ENCODE measurements at regions not wholly inside any gene's neighbourhood (a gene's known extent, or its start where the extent isn't known, plus 50 kb on each side); places are given as distances from the start of the nearest gene placed in this dataset.
"Not testable (repeated sequence)": the region's sequence is repeated elsewhere in the genome, so short reads cannot be mapped to it uniquely, and the experiment has no call there.

DNA sequence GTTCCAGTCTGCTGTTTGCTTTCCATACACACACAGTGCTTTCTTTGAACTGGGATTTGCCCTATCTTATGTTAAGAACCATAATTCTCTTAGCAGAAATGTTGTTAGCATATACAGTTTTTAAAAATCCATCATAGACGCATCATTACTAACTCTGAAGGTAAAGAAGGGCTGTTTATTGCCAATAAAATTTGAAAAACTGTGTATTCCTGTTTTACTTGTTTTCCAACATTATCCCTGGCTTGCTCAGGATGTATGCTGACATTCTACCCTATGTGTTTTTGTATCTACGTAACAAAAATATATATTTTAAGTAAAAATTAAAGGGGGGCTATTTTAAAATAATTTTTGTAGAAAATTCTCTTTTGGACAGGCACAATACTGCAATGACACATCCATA is 857.2 kb downstream of the BRINP3 start:
- DNase-seq, result no peak

DNA sequence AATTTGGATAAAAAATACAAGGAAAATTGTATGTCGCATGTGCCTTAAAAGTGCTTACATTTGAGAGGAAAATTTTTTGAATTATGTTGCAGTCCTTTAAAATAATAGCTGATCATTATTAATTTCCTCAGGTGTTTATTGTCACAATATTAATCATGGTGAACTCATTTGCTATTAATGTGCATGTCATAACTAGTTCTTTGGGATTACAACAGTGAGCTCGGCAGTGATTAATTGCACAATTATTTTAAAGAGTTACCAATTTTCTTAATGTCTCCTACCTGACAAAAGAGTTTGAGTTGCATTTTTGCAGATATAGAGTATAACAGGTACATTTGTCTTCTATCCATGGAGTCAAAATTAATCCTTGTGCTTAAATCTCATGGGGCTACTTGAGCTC is 854.3 kb downstream of the BRINP3 start:
- no peak for DNase-seq

DNA sequence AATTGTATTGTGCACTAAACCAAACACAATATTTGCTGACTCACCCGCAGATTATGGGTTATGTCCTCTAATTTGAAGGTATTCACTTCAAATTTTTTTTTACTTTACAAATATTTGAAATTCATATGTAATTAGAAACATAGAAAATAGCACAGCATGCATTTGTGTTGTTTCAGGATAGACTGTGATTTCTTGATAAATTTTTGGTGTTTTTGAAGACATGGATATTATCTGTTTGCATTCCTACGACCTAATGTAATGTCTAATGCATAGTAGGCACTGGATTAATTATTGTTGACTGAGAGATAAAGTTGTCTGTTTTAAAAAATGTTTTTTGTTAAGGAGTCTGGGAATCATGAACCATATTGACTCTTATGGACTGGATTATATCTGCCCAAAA is 850.2 kb downstream of the BRINP3 start:
- no peak for DNase-seq

DNA sequence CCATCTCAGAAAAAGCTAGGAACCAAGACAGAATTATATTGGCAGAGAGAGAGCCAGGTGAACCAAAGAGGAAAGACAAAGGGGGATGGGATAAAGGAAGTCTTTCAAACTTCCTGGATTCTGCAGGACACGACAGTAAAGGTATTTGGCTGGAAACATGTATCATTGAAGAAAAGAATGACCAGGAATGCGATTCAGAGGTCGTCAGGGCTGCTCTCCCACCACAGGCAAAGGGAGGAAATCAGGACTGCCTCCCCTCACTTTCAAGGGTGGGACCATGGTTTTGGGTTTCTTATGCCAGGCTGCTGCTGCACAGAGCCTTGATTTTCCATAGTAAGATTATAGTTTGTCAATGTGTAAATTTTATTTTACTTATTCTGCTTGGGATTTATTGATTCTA is 848.8 kb downstream of the BRINP3 start:
- no peak for DNase-seq

DNA sequence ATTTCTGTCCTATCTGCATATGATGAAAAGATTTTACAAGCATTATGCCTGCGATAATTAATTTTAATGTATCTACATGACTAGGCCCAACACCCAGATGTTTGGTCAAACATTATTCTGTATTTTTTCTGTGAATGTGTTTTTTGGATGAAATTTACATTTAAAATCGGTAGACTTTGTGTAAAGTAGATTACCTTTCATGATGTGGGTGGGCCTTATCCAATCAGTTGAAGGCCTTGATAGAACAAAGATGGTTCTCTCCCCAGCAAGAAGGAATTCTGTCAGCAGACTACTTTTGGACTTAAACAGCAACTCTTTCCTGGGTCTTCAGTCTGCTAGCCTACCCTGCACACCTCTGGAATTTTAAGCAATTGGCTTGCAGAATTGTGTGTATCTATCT is 844.0 kb downstream of the BRINP3 start:
- DNase-seq, result no peak

DNA sequence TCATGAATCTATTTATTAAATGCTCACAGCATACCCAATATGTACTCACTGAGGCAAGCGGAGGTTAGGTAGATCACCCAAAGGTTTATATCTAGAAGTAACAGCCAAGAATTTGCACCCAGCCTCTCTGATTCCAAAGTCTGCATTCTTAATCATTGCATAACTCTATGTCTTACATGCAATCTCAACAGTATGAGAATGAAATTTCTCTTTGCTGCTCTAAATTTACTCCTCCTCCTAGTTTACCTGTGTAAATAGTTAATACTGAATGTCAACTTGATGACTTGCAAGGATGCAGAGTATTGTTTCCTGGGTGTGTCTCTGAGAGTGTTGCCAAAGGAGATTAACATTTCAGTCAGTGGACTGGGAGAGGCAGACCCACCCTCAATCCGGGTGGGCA is 840.6 kb downstream of the BRINP3 start:
- no peak for DNase-seq

DNA sequence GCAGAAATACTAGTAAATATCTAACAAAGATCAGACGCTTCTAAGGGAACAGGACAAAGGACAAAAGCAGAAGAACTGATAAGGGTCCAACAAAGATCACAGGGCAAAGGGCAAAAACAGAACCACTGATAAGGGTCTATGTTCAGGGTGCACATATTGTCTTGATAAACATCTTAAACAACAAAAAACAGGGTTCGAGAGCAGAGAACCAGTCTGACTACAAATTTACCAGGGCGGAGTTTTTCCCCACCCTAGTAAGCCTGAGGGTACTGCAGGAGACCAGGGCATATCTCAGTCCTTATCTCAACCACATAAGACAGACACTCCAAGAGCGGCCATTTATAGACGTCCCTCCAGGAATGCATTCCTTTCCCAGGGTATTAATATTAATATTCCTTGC is 833.5 kb downstream of the BRINP3 start:
- DNase-seq, result not testable (repeated sequence)

DNA sequence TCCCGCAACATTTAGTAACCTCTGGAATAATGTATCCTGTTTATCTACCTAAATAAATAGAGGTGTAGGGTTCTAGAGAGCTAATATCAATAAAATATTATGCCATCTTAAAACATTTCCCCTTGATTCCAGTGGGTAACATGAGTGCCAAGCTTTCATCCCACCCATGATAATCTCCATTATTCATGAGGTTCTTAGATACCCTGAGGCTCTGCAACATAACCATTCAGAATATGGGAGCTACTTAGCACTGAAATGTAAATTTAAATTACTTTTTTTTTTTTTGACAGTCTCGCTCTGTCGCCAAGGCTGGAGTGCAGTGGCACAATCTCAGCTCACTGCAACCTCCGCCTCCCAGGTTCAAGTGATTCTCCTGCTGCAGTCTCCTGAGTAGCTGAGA is 832.7 kb downstream of the BRINP3 start:
- no peak for DNase-seq

DNA sequence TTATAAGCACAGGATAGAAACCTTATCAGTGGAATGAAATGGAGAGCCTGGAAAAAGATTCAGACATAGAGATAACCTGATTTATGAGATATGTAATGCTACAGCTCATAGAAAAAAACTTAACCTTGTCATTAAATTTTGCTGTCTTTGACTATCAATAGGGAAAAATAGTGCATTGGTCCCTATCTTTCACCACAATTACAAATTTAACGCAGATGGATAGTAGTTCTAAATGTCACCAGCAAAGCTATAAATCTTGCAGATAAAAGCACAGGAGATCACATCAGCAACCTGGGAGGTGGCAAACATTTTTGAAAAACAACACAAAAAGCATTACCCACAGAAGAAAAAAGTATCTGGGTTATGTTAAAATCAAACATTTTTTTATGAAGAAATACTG is 831.6 kb downstream of the BRINP3 start:
- DNase-seq, result no peak

DNA sequence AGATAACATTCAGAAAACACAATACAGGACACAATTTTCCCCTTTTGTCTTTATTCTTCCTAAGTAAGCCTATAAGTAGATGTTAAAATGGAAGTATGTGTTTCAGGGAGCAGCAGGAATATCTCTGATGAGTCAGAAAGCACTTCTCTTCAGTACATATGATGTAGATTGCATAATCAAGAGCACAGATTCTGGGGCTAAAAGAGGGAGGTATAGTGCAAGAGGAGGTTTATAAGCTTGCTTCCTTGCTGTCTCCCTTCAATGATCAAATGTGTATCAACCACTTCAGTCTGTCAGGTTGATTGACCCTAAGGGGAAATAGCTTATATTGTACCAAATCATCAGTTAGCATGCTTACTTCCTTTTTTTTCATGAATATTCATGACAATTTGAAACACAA is 822.8 kb downstream of the BRINP3 start:
- no peak for DNase-seq

DNA sequence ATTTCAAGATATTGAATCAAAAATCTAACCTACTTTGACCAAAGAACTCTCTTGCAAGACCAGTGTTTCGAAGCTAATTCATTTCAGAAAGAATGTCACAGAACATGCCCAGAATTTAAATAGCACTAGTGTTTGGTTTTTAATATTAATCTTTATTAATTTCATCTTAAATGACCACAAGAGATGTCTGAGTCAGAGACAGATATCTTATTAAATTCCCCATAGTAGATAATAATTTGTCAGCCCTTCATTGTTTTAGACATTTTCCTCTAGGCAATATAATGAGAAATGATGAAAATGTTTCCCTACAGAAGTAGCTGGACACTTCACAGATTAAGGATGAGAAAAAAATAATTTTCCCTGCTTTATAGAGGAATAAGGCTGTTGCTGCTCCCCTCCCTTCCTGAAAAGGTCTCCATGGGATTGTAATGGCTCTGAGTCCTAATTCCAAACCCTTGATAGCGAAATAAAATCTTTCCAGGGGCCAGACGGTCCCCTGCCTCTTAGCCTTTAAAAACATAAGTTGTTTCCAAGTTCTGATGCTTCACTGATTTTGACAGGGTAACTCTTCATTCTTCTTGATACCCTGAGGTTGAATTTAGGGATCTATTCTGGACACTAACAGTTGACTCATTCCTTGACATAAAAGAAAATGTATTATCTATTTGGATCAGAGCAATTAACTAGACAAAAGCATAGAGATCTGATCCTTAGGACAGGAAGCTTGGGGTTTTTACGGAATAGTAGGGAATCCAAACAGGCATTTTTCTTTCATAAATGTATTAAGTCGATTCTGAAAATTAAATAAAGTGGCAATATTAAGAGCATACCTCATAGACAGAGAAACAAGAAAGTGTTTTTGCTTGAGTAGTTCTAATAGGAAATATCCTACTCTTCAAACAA is 820.8 kb downstream of the BRINP3 start:
- no peak for DNase-seq

DNA sequence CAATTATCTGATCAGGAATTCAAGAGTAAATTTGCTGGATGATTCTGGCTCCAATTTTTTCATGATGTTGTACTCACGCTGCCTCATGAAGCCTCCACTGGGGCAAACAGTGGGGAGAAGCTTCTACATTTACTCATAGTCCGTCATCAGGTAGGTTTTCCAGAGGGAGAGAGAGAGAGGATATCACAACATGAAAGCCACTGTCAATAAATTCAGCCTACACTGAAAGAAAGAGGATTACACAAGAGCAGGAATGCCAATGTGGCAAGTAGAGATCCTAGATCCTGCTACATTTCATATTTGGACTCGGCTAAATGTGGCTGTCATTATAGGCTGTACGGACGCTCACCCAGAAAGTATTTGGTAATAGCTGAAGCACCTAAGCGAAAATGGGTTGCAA is 819.9 kb downstream of the BRINP3 start:
- DNase-seq, result no peak

DNA sequence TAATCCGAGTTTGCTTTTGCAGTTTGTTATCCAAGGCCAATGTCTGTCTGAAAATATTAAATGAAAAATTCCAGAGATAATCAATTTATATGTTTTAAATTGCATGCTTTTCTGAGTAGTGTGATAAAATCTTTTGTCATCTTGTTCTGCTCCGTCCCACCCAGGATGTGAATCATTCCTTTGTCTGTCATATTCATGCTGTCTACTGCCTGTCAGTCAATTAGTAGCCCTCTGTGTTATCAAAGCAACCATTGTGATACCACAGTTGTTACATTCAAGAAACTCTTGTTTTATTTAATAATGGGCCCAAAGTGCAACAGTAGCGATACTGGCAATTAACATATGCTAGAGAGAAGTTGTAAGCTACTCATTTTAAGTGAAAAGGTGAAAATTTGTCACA is 819.3 kb downstream of the BRINP3 start:
- no peak for DNase-seq

DNA sequence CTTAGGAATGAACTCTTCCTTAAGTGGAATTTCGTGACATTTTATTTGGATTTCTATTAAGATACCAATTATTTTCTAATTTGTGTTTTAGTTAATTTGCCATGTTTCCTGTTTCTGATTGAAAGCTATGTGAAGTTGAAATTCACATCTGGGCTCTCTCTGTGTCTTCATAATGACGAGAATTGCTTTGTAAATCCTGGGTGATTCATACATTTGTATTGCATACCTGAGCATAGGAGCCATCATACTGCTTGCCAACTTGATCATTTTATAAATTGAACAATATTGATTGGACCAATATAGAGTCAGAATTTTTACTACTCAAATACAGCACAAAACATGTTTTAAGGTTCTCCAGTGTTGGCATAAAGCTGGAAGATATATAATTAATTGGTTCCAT is 817.9 kb downstream of the BRINP3 start:
- no peak for DNase-seq

DNA sequence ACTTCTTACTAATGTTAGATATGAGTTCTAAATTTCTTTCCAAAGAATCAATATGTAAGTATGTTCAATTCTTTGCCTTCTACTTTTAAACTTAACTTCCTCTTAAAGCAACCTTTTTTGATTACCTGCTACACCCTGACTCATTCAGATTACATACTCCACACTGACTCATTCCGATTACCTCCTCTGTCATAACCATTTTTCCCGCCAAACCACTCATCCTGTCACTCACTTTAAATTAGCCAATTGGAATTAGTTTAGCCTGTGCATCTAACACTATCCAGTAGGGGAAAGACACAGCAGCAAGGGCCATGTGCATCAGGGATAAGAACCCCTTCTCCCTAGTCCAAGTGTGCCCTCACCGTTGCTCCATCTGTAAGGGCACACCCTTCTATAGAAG is 815.5 kb downstream of the BRINP3 start:
- DNase-seq, result no peak

DNA sequence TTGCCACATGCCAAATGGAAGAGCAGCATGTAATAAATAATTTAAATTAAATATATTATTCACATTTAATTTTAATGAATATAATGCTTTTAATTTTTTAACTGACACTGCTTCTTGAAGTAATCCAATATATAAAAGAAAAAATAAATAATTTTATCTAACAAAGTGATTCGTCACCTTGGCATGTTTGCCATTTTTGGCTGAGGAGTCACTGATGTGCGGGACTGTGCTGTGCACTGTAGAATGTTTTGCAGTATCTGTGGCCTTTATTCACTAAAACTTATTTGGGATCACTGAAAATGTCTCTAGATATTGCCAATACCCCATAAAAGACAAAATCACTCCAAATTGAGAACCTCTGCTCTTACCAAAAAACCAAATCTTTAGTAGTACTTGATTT is 807.8 kb downstream of the BRINP3 start:
- DNase-seq, result no peak

DNA sequence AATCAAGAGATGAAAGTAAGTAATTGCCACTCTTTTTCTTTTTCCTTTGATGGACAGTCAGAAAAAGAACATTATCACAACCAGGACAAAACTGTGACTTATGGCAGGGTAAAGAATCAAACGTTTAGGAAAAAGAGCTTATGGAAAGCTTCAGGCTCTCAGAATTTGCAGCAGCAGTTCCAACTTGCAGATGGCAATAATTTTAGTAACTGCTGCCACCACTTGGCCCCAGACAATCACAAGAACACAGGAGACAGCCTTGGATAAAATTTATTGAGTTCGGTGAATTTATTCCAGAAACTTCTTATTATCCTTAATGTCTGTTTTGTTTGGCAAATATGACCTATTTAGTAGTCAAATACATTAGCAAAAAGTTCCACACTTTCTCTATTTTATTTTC is 804.4 kb downstream of the BRINP3 start:
- no peak for DNase-seq

DNA sequence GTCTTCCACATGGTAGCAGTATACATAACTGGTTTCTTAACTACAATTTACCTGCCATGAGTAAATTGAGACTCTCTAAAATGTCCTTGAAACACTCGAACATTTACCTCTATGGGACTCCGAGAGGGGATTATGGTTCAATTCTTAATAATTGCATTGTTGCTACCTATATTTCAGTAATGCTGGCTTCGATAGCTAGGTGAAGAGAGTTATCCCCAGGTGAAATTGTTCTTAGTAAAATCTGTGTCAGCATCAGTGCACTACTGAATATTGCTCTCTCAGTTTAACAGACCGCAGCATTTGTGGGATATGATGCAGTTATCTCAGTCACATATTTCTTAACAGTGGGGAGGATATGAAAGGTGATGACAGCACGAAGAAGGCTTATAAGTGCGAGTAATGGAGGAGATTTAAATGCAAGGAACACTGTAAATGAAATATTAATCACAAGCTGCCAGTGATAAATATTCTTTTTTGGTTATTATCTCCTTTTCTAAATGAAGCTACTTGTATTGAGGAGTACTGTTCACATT is 801.9 kb downstream of the BRINP3 start:
- no peak for DNase-seq

DNA sequence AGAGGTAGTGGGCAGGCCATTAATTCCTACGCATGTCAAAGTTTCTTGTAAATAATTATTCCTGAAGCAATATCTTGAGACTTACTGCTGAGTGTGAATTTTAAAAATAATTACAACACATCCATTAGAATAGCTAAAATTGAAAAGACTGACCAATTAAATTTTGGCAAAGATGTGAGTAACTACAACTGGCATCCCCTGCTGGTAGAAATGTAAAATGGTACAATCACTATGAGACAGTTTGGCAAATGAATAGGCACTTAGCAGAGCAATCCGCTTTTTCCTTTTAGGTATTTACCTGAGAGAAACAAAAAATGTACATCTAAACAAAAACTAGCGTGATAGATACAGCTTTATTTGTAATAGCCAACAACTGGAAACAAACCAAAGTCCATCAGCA is 798.9 kb downstream of the BRINP3 start:
- no peak for DNase-seq

DNA sequence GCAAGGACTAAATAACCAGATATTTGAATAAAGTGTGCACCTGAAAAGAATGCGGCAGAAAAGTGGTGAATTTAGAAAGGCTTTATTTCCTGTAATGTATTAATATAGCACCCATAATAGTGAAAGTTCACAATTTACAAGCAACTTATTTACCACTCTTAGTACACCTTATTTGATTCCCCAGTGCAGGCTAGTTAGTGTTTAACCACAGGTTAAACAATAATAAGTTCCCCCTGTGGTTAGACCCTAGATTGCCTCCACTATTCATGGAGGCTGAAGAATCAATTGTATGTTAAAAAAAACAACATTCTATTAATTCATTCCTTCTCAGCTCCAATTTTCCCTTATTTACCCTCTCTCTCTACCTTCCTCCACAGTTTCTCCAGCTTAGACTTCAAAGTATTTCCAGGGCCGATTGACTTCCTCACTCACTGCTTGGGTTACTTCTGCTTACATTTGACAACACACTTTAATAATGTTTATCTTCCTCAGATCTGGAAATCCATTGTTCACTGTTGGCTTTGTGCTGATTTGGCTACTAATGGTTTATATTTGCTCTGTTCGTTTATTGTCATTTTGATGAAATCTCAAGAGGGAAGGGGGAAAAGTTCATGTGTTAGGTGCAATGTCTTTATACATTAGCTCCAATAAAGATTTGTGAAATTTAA is 796.3 kb downstream of the BRINP3 start:
- DNase-seq, result no peak

DNA sequence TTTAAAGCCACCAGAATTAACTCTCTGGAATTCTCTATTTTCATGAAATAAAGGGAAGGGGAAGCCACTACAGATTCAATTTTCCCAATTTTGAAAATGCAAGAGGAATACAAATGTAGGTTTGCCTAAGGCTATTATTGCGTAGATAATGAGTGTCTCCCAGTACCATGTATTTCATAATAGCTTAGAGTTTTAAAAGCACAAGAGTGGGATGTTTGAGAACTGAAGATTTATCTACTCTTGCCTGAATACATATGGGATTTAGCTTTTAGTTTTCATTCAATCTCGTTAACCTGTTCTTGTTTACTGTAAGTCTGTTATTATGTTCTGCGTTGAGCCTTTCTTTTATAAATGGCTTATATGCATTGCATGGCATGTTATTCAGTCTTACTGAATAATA is 795.1 kb downstream of the BRINP3 start:
- no peak for DNase-seq

DNA sequence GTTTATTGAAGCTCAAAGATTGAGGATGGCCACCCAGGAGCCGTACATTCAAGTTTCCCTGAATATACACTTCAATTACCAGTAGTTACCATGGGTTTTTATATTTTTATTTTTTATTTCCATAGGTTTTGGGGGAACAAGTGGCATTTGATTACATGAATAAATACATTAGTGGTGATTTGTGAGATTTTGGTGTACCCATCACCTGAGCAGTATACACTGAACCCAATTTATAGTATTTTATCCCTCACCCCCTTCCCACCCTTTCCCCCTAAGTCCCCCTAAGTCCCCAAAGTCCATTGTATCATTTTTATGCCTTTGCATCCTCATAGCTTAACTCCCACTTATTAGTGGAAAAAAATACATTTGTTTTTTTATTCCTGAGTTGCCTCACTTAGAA is 791.4 kb downstream of the BRINP3 start:
- DNase-seq, result no peak

DNA sequence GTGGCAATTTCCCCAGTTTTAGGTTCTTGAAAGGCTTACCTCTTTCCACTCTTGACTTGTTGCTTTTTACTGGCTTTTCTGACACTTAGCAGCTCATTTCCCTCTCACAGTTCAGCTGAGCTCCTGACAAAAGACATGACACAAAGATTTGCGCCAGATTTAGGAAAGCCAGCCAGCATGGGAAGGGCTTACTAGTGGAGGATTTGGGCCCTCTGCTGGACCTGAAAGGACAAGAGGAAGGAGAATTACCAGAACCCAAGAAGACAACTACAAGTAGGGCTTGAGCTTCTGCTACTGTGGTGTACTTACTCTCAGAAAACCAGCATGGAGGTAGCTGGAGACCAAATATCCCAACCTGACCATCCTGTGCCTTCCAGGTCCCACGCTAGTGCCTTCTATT is 784.5 kb downstream of the BRINP3 start:
- no peak for DNase-seq

DNA sequence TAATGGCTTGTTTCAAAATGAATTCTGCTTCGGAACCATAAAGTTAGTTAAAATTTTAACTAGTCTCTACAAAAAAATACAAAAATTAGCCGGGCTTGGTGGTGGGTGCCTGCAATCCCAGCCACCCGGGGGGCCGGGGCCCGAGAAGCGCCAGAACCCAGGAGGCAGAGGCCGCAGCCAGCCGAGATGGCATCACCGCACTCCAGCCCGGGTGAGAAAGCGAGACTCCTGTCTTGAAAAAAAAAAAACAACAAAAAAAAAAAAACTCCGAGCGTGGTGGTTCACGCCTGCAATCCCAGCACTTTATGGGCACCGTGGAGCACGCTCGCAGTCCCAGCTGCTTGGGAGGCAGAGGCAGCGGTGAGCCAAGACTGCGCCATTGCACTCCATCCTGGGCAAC is 781.4 kb downstream of the BRINP3 start:
- DNase-seq, result no peak
